ENCODE measurements at regions not wholly inside any gene's neighbourhood (a gene's known extent, or its start where the extent isn't known, plus 50 kb on each side); places are given as distances from the start of the nearest gene placed in this dataset.
"Not testable (repeated sequence)": the region's sequence is repeated elsewhere in the genome, so short reads cannot be mapped to it uniquely, and the experiment has no call there.

DNA sequence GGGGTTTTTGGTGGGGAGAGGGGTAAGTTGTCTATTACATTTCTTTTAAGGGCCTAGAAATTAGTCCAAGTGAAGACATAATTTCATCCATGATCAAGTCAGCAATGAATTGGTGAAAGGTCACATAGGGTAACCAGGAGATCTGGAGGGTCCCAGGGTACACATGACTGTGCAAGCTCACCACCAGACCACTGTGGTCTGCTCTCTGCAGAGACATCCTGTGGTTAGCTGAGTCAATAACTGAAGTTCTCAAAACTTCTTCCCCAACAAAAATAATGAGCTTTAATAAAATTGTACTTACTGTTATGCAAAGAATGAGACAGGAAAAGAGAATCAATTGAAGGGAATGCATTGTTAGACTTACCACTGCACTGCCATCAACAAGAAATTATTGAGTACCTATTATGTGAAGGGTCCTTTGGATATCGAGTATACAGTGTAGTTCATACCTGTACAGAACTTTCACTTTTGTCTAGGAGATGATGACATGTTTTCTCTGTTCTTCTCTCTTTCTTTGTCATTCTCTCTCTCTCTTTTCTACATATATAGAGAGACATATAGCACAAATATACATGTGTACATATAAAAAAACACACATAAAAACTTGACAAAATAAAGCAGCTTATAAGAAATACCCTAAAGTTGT lies 209.8 kb downstream of the GJA1 start:
- DNase-seq = peak; percentile 16

DNA sequence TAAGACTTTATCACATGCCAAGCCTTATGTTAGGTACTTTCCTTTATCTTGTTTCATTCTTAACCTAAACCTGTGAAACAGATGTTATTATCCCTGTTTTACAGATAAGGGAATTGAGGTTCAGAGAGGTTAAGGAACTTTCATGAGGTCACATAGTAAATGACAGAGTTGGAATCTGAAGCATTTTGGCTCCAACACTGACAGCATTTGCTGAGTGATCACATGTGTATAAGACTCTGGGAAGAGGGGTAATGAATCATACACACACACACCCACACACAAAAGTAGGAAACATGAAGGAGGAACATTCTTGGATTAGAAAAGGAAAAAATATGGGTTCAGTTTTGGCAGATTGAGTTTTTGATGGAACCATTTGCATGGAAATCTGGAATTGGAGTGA lies 212.5 kb downstream of the GJA1 start:
- peak; percentile 73 for DNase-seq

DNA sequence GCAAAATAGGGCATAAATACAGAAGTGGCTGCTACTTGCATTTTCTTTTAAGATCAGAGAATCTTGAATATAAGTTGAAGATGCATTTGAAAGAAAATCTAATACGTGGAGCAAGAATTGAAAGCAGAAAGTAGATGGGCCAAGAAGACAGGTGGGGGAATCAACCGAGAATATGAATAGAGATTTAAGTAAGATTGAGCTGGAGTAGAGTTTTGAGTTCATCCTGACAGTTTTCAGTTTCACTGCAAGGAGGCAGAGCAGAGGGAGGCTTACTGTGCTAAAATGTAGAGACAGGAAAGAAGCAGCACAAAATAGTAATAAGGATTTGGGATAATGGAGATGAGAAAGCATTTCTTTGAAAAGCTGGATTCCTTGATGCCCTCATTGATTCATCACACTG lies 214.5 kb downstream of the GJA1 start:
- DNase-seq = no peak

DNA sequence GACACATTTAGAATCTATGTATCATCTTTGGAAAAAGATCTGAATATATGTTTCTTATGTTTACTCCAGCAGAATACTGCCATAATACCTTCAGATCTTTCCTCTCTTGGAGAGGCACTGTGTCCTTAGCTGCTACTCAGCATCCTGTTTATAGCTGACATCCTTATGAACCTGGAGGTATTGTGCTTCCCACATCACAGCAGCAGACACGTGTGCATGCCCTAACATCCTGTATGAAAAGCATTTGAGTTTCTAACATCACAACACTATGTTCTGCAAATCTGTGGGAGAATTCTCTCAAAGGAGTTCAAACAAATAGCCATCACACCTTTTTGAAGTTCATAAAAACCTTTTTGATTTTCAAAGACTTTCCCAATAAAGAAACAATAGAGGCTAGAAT lies 216.0 kb downstream of the GJA1 start:
- peak; percentile 34 for DNase-seq

DNA sequence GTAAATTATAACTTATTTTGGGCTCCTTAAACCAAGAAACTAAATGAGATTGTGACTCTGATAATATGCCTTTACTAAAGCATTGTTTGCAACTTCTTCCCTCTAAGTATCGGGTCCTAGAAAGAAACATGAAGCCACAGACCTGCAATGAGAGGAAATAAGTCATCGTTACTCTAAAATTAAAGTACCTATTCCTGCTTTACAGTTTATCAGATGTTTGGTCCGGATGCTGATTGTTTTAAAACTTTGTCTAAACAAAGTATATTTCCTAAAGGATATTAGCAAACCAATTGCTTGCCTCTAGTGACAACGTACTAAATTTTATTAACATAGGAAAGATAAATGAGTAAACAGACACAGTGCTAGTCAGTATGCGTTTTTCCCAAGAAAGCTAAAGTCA lies 216.8 kb downstream of the GJA1 start:
- DNase-seq = peak; percentile 12

DNA sequence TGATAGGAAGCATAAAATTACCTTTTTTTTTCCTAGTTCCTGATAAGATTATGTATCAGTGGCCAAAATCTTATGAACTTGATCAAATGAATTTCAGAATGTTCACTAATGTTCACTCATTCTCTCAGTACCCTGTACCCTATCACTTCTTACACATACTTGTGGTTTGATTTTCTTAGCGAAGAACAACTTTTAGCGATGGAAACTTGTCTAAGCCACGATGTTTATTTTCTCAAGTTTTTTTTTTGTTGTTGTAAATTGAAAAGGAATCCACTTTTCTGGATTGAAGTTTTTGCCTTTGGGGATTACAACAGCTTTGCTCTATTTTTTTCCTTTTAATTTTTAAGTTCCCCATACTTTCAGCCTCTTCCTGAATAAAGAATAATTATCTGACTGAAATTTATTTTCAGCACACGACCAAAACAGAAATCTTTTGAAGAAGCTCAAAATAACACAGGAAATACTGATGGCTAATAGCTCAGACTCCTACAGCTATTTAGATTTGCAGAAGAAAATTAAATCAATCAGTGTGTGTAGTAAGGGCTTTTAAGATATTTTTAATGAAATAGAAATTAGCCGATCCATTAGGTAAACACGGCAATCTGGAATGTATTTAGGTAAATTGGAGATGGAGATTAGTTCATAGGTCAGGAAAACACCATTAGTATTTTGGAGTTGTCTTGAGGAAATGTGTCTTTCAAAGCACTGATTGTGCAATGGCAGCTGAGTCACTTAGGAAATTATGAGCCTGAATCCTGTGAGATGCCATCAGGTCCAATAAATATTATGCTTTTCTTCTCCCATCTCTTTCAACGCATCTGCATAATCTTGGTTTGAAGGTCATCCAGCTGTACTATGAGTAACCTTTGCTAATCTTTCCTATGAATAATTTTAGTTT lies 217.5 kb downstream of the GJA1 start:
- DNase-seq = peak; percentile 92

DNA sequence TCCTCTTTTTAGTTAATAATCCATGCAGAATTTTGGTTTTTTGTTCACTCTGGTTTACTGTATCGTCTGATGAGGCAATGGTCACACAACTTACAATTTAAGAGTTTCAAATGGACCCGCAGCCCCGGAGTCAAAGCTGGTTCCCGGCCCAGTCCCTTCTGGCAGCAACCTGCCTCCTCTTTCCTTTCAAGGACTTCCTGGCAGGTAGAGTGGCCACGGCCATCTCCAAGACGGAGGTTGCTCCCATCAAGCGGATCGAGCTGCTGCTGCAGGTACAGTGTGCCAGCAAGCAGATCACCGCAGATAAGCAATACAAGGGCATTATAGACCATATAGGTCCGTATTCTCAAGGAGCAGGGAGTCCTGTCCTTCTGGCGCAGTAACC lies 218.2 kb downstream of the GJA1 start:
- DNase-seq = no peak

DNA sequence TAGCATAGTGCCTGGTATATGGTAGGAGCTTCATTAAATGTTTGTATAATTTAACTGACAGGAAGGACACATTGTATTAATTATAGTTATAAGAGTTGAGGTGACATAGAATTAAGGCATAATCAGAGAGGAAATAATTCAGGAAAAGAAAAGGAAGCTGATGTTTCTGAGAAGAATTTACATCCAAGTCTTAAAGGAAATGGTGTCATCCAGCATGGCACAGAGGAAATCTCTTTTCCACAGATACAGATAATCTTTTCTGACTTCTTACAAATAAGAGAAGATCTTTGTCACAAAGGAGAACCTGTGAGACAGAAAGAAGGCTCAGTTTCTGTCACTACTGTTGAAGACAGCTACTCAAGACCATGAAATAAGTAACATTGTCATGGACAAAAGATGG lies 222.5 kb downstream of the GJA1 start:
- DNase-seq = no peak

DNA sequence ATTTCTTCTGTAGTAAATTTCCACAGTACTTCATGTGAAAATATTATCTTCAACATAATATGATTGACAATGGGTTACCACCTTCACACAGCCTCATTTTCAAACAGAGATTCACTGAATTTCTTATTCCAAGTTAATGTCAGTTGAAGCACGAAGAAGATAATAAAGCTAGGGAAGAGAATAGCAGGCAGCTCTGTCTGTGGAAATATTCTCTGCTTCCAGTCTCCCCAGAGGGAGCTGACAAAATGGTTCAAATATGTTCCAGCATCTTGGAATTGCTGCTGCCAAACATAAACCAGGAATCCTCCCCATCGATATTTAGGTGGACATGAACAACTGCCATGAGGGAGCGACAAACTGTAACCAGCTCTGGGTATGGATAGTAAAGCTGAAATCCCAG lies 224.8 kb downstream of the GJA1 start:
- no peak for DNase-seq

DNA sequence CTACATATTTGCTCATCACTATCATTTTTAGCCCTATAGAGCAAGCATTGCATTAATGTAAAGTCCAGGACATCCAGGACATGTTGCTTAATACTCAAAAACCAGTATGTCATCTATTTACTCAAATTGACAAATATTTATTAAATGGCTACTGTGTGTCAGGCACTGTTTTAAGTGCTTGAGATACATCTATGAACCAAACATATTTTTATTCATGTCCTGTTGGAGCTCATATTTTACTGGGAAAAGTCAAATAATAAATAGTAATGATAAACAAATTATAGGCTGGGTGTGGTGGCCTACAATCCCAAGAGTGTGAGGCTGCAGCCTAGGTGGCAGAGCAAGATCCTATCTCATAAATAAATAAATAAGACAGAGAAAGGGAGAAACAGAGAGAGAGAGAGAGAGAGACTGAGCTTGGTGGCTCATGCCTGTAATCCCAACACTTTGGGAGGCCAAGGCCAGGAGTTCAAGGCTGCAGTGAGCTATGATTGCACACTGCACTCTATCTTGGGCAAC lies 227.9 kb downstream of the GJA1 start:
- no peak for DNase-seq

DNA sequence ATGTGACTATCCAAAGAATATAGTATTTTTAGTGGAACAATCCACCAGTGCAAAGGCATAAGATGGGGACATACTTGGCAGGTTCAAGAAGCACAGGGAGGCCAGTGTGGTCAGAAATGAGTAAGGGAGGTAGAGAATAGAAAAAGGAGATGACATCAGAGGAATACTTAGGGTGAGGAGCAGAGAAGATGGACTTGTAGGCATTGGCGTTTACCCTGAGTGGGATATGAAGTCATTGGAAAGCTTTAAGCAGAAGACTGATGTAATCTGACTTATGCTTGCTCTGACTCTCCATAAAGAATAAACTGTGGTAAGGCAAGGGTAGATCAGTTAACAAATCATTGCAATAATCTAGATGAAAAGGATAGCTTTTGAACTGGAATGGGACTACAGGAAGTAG lies 228.7 kb downstream of the GJA1 start:
- DNase-seq = no peak

DNA sequence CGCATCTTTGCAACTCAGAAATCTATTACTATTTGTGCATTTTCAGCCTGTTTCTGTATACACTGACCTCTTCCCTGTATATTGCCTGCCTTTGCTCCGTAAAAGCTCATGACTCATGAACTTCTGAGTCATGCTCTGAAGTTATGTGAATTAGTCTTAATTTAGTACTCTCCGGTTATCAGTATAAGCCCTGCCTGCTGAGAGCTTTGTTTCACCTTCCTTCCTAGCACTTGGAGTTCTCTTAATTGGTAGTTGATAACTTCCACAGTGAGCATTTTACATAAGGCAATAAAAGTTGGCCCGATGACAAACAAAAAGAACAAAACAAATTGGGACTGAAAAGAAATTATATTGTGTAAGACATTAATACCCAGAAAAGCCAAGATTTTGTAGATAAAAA lies 231.4 kb downstream of the GJA1 start:
- peak; percentile 88 for DNase-seq

DNA sequence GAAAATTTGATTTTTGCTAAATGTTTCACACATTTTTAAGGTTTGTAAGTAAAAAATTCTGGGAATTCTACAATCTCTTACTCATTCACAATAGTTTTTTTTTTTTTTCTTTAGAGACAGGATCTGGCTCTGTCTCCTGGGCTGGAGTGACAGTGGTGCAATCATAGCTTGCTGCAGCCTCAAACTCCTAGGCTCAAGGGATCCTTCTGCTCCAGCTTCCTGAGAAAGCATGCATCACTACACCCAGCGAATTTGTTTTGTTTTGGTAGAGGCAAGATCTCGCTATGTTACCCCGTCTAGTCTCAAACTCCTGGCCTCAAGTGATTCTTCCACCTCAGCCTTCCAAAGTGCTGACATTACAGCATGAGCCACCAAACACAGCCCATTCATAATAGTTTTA lies 232.8 kb downstream of the GJA1 start:
- DNase-seq = no peak

DNA sequence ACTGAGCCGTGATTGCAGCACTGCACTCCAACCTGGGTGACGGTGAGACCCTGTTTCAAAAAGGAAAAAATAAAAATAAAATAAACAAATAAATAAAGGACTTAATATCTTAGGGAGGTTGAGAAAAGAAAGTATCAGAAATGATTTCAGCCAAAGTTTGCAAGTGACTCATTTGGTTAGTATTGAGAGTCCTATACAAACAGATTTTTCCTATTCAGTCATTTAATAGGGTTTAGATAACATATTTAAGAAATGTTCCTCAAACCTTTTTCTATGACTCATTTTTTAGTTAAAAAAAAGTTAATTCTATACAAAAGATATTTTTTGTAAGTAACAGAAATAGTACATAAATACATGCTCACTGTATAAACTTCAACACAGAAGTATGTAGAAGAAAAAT lies 235.1 kb downstream of the GJA1 start:
- peak; percentile 54 for DNase-seq

DNA sequence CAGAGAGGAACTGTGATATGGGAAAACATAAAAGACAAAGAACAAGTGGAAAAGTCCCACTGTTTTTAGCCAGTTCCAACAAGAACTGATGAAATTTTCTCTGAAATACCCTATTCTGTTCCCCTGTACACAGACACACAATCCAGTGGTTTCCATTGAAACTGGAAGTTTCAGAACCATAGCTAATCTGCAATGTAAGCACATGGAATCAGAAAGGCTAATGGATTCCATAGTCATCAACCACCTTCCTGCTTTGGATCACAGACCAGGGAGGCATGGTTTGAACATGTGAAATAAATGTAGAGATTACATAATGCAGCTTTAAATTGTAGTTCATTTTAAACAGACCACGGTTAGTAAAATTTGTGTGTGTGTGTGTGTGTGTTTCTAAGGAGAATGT lies 242.1 kb downstream of the GJA1 start:
- no peak for DNase-seq

DNA sequence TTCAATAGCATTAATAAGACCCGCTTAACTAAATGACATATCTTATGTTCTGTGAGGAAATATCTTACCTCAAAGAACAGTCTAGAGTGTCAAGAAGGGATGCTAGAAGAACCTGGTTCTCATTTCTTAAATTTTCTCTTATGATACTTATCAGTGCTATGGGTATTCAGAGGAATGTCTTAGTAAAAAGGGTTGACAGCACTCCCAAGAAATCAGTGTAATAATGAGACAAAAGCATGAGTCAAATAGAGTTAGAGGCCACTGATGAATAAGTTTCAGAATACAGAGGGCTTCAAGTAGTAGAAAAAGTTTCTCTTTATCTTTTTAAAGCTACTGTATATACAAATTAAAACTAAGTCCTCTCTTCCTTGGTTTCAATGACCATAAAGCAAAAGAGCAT lies 242.8 kb downstream of the GJA1 start:
- DNase-seq = no peak

DNA sequence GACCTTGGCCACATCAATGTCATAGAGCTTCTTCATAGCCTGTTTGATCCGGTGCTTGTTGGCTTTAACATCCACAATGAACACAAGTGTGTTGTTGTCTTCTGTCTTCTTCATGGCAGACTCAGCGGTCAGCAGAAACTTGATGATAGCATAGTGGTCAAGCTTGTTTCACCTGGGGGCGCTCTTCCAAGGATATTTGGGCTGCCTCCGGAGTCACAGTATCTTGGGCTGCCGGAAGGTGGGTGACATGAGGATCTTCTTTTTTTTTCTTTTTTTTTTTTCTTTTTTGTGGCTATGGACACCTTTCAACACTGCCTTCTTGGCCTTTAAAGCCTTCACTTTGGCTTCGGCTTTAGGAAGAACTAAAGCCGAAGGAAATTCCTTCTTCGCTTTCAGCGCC lies 244.6 kb downstream of the GJA1 start:
- no peak for DNase-seq

DNA sequence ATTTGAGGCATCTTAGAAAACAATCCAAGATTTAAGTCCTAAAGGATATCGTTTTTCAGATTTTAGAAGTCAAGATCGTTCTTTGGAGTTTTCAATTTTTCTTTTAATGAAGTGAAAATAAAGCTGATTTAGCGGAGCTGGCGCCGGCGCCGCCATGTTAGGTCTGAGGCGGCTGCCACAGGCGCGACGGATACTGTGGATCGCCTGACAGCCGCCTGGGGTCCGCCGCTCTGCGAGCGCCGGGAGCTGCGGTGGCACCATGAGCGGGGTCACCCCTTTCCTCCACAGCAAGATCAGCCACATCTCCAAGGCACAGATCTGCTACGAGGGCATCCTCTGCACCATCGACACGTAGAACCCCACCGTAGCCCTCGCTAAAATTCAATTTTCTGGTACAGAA lies 247.2 kb downstream of the GJA1 start:
- no peak for DNase-seq

DNA sequence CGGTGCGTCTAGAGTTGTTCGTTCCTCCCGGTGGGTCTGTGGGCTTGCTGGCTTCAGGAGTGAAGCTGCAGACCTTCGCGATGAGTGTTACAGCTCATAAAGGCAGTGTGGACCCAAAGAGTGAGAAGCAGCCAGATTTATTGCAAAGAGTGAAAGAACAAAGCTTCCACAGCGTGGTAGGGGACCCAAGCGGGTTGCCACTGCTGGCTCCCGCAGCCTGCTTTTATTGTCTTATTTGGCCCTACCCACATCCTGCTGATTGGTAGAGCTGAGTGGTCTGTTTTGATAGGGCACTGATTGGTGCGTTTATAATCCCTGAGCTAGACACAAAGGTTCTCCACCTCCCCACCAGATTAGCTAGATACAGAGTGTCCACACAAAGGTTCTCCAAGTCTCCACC lies 250.4 kb downstream of the GJA1 start:
- not testable (repeated sequence) for DNase-seq

DNA sequence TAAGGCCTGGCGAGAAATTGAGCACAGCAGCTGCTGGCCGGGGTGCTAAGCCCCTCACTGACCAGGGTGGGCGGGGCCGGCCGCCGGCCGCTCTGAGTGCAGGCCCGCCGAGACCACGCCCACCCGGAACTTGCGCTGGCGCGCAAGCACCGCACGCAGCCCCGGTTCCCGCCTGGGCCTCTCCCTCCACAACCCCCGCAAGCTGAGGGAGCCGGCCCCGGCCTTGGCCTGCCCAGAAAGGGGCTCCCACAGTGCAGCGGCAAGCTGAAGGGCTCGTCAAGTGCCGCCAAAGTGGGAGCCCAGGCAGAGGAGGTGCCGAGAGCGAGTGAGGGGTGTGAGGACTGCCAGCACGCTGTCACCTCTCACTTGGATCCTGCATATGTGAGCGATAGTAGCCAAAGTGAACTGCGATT lies 251.2 kb downstream of the GJA1 start:
- no peak for DNase-seq

DNA sequence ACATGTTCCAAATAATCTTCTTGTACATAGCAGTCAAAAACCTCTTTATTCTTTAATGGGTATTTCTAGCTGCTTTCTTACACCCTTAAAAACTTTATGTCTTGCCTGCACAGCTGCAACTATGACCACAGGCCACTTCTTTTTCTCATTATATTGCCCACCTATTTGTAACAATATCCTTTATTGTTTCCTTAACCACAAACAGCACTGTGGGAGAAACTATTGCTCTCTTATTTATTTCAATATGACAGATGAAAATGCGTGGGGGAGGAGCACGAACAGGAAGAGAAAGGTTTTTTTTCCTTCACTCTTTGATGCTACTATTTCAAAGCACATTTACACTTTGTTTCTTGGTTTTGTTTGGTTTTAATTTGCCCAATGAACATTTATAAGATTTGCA lies 253.5 kb downstream of the GJA1 start:
- DNase-seq = no peak

DNA sequence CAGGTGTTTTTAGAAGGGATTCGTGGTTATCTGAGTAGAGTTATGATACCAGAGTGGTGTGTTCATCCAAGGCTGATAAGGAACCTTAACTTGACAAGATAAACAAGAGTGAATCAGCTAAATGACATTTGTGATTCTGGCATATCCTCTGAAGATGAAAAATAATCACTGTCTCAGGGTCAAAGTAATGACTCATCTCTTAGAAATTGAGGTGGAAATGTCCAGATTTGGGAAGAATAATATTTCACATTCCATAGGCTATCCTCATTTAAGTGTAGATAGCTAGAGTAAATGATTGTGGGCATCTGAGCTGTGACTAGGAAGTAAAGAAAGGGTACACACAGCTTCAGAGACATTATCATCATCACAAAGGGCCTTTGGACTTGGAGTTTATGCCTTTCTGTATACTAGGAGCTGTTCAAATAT lies 255.7 kb downstream of the GJA1 start:
- DNase-seq = peak; percentile 64

DNA sequence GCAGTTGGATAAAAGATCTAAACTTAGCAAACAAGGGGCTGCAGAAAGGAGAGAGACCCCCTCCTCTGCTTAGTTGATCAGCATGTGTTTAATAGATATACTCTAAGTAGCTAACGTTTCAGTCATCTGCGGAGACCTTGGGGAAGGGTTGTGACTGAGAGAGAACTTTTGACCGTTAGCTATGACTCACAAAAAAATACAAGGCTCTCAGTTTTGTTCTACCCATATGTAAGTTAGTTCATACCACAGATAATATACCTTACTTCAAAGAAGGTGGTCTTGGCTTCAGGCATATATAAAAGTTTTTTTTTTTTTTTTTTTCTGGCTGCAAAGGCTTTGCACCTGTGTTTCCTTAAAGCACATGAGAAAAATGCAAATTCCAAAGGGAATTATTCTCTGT lies 258.9 kb downstream of the GJA1 start:
- no peak for DNase-seq

DNA sequence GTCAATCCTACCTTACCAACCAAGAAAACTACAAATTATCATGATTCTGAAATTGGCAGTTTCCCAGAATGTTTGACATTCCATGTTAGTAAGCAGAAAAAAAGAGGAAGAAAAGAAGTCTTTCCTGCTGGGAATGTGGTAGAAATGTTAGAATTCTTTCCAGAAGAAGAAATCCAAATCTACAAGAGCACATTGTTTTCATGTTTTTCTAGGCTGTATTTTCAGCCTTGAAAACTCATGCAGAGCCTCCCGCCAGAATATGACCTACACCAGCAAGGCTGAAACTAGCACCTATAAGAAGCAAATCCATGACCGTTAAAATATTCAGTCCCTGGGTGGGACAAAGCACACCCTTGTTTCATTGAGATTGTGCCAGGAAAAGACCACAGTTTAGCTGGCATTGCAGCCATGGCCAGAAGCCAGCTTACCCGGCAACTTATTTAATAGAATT lies 259.4 kb downstream of the GJA1 start:
- peak; percentile 9 for DNase-seq

Data from HCEC 1CT (cell line).